ENCODE measurements at regions not wholly inside any gene's neighbourhood (a gene's known extent, or its start where the extent isn't known, plus 50 kb on each side); places are given as distances from the start of the nearest gene placed in this dataset.

DNA sequence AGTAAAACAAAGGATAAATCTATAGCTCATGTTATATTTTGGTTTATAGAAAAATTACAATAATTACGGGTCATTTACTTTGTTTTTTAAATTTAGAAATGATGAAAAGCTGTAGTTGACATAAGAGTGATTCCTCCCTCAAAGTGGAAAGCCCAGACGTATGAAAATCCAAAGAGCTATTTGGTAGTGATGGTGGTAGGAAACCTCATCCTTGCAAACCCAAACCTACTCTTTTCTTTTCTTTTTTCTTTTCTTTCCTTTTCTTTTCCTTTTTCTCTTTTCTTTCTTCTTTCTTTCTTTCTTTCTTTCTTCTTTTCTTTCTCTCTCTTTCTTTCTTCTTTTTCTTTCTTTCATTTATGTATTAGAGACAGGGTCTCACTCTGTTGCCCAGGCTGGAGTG is 190.3 kb upstream of the RASSF8 start:
- Histone ChIP-seq H3K4me3 (ENCODE audit: low read depth, low read length) (no peak overlapping the region), H3K27me3 (ENCODE audit: control insufficient read depth, insufficient read depth, low read length) (no peaks in the 10 kb centered on the region), H3K79me2 (no peaks in the 10 kb centered on the region), H3K9ac (no peak overlapping the region), H2AFZ (no peak overlapping the region), H3K4me1 (no peaks in the 10 kb centered on the region), H3K36me3 (ENCODE audit: control insufficient read depth, insufficient read depth, low read length) (no peaks in the 10 kb centered on the region), H3K4me2 (ENCODE audit: low read length) (no peak overlapping the region), H3K27ac (no peak overlapping the region), H3K9me3 (ENCODE audit: control insufficient read depth, low read length) (no peaks in the 10 kb centered on the region)
- TF ChIP-seq, protein P1, sequence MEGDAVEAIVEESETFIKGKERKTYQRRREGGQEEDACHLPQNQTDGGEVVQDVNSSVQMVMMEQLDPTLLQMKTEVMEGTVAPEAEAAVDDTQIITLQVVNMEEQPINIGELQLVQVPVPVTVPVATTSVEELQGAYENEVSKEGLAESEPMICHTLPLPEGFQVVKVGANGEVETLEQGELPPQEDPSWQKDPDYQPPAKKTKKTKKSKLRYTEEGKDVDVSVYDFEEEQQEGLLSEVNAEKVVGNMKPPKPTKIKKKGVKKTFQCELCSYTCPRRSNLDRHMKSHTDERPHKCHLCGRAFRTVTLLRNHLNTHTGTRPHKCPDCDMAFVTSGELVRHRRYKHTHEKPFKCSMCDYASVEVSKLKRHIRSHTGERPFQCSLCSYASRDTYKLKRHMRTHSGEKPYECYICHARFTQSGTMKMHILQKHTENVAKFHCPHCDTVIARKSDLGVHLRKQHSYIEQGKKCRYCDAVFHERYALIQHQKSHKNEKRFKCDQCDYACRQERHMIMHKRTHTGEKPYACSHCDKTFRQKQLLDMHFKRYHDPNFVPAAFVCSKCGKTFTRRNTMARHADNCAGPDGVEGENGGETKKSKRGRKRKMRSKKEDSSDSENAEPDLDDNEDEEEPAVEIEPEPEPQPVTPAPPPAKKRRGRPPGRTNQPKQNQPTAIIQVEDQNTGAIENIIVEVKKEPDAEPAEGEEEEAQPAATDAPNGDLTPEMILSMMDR (IDR thresholded peaks at IDR 0.05) = no peak

DNA sequence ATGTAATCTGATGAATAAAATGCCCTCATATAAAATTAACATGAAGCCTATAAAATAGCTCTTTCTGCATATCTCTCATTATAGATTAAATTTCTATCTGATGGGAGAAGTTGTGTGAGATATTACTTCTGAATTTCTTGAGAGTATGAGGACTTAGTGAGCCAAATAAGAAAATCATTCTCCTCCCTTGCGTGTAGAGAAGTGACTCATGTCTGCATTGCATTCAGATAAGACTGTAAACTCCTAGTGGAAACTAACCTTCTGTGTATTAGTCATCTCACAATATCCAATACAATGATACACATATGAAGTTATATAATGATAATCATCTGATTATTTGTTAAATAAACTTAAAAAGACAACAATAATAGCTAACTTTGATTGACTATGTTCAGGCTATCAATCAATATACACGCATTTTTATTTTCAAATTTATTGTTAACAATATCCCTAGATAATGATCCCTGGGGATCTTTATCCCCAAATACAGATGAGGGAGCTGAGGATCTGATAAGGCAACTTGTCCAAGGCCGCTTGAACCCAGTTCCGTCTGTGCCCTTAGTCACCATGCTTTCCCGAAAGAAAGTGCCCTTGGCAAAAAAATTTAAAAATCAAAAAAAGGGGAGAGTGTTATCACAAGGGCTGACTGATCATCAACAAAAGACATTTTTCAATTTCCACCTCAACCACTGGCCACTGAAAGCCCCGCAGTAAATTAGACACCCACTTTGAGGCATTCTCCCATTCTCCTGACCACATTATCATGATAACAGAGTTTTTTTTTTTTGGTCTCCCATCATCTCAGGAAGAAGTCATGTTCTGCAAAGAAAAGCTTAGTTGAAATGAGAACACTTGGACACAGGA is 189.2 kb upstream of the RASSF8 start:
- no peaks in the 10 kb centered on the region for H3K27me3 ChIP-seq (ENCODE audit: control insufficient read depth, insufficient read depth, low read length)
- H3K4me1 ChIP-seq = no peaks in the 10 kb centered on the region
- no peak overlapping the region for H2AFZ ChIP-seq
- H3K9me3 ChIP-seq (ENCODE audit: control insufficient read depth, low read length) = no peaks in the 10 kb centered on the region
- no peak overlapping the region for H3K4me3 ChIP-seq (ENCODE audit: low read depth, low read length)
- no peak overlapping the region for H3K4me2 ChIP-seq (ENCODE audit: low read length)
- no peak overlapping the region for H3K27ac ChIP-seq
- H3K36me3 ChIP-seq (ENCODE audit: control insufficient read depth, insufficient read depth, low read length) = no peaks in the 10 kb centered on the region
- H3K79me2 ChIP-seq = no peaks in the 10 kb centered on the region
- TF ChIP-seq, protein P1 (IDR thresholded peaks at IDR 0.05) = no peak
- H3K9ac ChIP-seq = no peak overlapping the region

DNA sequence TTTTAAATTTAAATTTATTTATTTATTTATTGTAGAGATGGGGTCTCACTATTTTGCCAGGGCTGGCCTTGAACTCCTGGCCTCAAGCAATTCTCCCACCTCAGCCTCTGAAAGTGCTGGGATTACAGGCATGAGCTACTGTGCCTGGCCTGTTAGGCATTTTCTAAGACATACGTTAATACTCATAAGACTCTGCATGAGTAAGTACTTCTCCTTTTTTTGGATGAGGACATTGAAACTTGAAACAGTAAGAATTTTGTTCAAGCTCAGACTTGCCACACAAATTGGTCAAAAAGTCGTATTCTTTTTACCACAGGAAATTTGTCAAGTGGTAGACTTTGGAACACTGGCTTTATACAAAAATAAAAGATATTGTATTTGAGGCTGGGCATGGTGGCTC is 187.4 kb upstream of the RASSF8 start:
- TF ChIP-seq, protein P1 (IDR thresholded peaks at IDR 0.05) = no peak
- Histone ChIP-seq H3K27ac (no peak overlapping the region), H3K36me3 (ENCODE audit: control insufficient read depth, insufficient read depth, low read length) (no peaks in the 10 kb centered on the region), H3K9me3 (ENCODE audit: control insufficient read depth, low read length) (no peaks in the 10 kb centered on the region), H3K79me2 (no peaks in the 10 kb centered on the region), H3K4me2 (ENCODE audit: low read length) (no peak overlapping the region), H3K4me1 (no peaks in the 10 kb centered on the region), H3K27me3 (ENCODE audit: control insufficient read depth, insufficient read depth, low read length) (no peaks in the 10 kb centered on the region), H2AFZ (no peak overlapping the region), H3K4me3 (ENCODE audit: low read depth, low read length) (no peak overlapping the region), H3K9ac (no peak overlapping the region)

DNA sequence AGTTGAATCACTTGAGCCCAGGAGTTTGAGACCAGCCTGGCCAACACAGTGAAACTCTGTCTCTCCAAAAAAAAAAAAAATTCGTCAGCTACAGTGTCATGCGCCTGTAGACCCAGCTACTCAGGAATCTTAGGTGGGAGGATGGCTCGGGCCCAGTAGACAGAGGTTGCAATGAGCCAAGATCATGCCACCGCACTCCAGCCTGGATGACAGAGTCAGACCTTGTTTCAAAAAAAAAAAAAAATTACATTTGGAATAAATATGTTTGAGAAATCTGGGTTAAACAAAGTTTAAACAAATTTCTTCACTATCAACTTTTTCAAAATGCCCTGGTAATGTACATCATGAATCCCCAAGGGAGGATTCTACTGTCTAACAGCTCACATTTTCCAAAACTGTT is 187.0 kb upstream of the RASSF8 start:
- Histone ChIP-seq H3K79me2 (no peaks in the 10 kb centered on the region), H3K9ac (no peak overlapping the region), H3K4me3 (ENCODE audit: low read depth, low read length) (no peak overlapping the region), H3K9me3 (ENCODE audit: control insufficient read depth, low read length) (no peaks in the 10 kb centered on the region), H2AFZ (no peak overlapping the region), H3K27me3 (ENCODE audit: control insufficient read depth, insufficient read depth, low read length) (no peaks in the 10 kb centered on the region), H3K4me1 (no peaks in the 10 kb centered on the region), H3K36me3 (ENCODE audit: control insufficient read depth, insufficient read depth, low read length) (no peaks in the 10 kb centered on the region), H3K4me2 (ENCODE audit: low read length) (no peak overlapping the region), H3K27ac (no peak overlapping the region)
- TF ChIP-seq, protein P1 (IDR thresholded peaks at IDR 0.05) = no peak

DNA sequence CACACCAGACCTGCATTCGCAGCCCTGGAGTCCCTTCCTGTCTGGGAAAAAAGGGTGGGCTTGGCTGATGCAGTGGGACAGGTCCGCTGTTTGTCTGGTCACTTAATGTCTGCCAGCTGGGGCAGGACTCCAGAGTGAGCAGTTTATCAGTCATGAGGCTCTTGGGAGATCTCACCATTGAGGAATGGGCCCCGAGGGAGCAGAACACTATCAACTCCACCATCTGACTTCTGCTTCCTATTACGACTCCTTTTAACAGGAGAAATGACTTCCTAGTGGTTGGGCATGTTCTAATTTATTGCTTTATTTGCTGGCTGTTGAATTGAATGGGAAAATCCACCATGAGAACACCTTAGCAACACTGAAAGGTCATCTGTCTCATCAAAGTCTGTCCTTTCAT is 182.5 kb upstream of the RASSF8 start:
- no peak overlapping the region for H3K4me2 ChIP-seq (ENCODE audit: low read length)
- H3K9me3 ChIP-seq (ENCODE audit: control insufficient read depth, low read length) = no peaks in the 10 kb centered on the region
- no peaks in the 10 kb centered on the region for H3K36me3 ChIP-seq (ENCODE audit: control insufficient read depth, insufficient read depth, low read length)
- no peak overlapping the region for H3K27ac ChIP-seq
- no peak overlapping the region for H3K4me3 ChIP-seq (ENCODE audit: low read depth, low read length)
- H3K4me1 ChIP-seq = no peaks in the 10 kb centered on the region
- TF ChIP-seq, protein P1 (IDR thresholded peaks at IDR 0.05) = no peak
- H3K27me3 ChIP-seq (ENCODE audit: control insufficient read depth, insufficient read depth, low read length) = no peaks in the 10 kb centered on the region
- no peak overlapping the region for H2AFZ ChIP-seq
- H3K9ac ChIP-seq = no peak overlapping the region
- H3K79me2 ChIP-seq = no peaks in the 10 kb centered on the region
